ENCODE measurements at regions not wholly inside any gene's neighbourhood (a gene's known extent, or its start where the extent isn't known, plus 50 kb on each side); places are given as distances from the start of the nearest gene placed in this dataset.

DNA sequence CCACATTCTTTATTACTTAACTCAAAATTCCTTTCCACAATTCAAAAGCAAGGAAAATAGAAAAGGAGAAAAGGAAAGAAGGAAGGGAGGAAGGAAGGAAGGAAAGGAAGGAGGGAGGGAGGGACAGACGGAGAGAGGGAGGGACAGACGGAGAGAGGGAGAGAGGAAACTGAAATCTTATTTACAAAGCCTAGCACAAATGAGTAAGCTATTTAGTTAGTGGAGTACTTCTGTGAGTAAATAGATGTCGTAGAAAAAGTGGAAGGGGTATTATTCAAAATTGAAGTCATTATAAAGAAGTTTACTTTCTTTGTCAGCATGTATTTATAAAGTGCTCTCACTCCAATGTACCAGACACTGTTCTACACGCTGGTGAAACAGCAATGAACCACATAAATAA is 177.9 kb downstream of the CETN3 start:
- TF ChIP-seq CTCF (IDR thresholded peaks at IDR 0.05; ENCODE audit: insufficient read depth, low read length, poor library complexity, severe bottlenecking), result no peak
- no peak for TF ChIP-seq EZH2phosphoT487 (conservative IDR thresholded peaks at IDR 0.05; ENCODE audit: low read length)

All from SU-DHL-6 (cell line).